Suppressor macrophage (primary cell): ENCODE measurements at regions not wholly inside any gene's neighbourhood (a gene's known extent, or its start where the extent isn't known, plus 50 kb on each side); places are given as distances from the start of the nearest gene placed in this dataset.

Experiments used
- DNase-seq, 4 experiments: peaks; one replicate each; pipeline ENCODE4 v3.0.0-alpha.2; 2020 to 2022

- peak; percentile 1 to 35 (median 29) for DNase-seq
These were observed 52.8 kb upstream of the TUT7 start for GRCh38 chr9:86407022-86407421.

GRCh38 chr9:86406366-86406765 is 52.2 kb upstream of the TUT7 start:
- DNase-seq: peak in 3 of 4 experiments; percentile 10 to 46 (median 42)

- peak; percentile 62 to 88 (median 77) for DNase-seq
These were observed 51.7 kb upstream of the TUT7 start for GRCh38 chr9:86405926-86406325.

- no peak for DNase-seq
These were observed 50.9 kb upstream of the TUT7 start for GRCh38 chr9:86405086-86405491.
